Fibroblast of lung (primary cell): ENCODE measurements at regions not wholly inside any gene's neighbourhood (a gene's known extent, or its start where the extent isn't known, plus 50 kb on each side); places are given as distances from the start of the nearest gene placed in this dataset.
A peak's percentile ranks its signal among the peaks of the same experiment; 100 is the strongest.
"Not testable (repeated sequence)": the region's sequence is repeated elsewhere in the genome, so short reads cannot be mapped to it uniquely, and the experiment has no call there.

Source experiments
- DNase-seq, 2 donors: peaks; one replicate each; pipeline versions ENCODE4 v3.0.0 to v3.0.0-alpha.2; 2010; ENCODE audit warnings: low read depth in 2 of 2
- H2AFZ ChIP-seq: 2 replicates; pipeline ENCODE4 v1.5.1; 2012; ENCODE audit warnings: low read length, control low read depth, inconsistent platforms
- H3K27ac ChIP-seq: 2 replicates; pipeline ENCODE4 v1.5.1; 2011; ENCODE audit warnings: low read length, control low read depth; ENCODE audit not compliant: insufficient read depth
- H3K27me3 ChIP-seq: 2 replicates; pipeline ENCODE4 v1.5.1; 2011; ENCODE audit warnings: mild to moderate bottlenecking, low read length; ENCODE audit not compliant: control insufficient read depth, insufficient read depth
- H3K36me3 ChIP-seq: 2 replicates; pipeline ENCODE4 v1.5.1; 2011; ENCODE audit warnings: low read length; ENCODE audit not compliant: control insufficient read depth, insufficient read depth
- H3K4me1 ChIP-seq: 2 replicates; pipeline ENCODE4 v1.5.1; 2011; ENCODE audit warnings: low read length; ENCODE audit not compliant: control insufficient read depth, insufficient read depth; ENCODE audit errors: extremely low read depth
- H3K4me2 ChIP-seq: 2 replicates; pipeline ENCODE4 v1.5.1; 2011; ENCODE audit warnings: low read length, control low read depth; ENCODE audit not compliant: insufficient read depth; ENCODE audit errors: extremely low read depth
- H3K4me3 ChIP-seq, 4 experiments: fragments of 200-600 bp in 1 of 4; sonication (generic) in 1 of 4; replicated peaks in 1 of 4; 2 replicates each; pipeline ENCODE4 v1.5.1; 2011 to 2016; ENCODE audit warnings: low read length in 4 of 4, low read depth in 3 of 4, mild to moderate bottlenecking in 3 of 4, control low read depth in 2 of 4, inconsistent platforms in 1 of 4, mixed read lengths in 1 of 4; ENCODE audit not compliant: insufficient read depth in 1 of 4; ENCODE audit errors: control extremely low read depth in 1 of 4
- H3K79me2 ChIP-seq: 2 replicates; pipeline ENCODE4 v1.5.1; 2012; ENCODE audit warnings: mild to moderate bottlenecking, low read length, inconsistent platforms; ENCODE audit not compliant: control insufficient read depth, insufficient read depth
- H3K9ac ChIP-seq: 2 replicates; pipeline ENCODE4 v1.5.1; 2011; ENCODE audit warnings: mild to moderate bottlenecking, low read length, control low read depth; ENCODE audit not compliant: insufficient read depth
- H3K9me3 ChIP-seq: 2 replicates; pipeline ENCODE4 v1.5.1; 2012; ENCODE audit warnings: low read depth, low read length; ENCODE audit not compliant: control insufficient read depth, insufficient read depth
- H4K20me1 ChIP-seq: 2 replicates; pipeline ENCODE4 v1.5.1; 2011; ENCODE audit warnings: low read length; ENCODE audit not compliant: control insufficient read depth, insufficient read depth; ENCODE audit errors: extremely low read depth
- EZH2 ChIP-seq: IDR thresholded peaks from 2 replicates; pipeline ENCODE4 v1.5.1; 2012; ENCODE audit warnings: low read length, control low read depth, mild to moderate bottlenecking; ENCODE audit errors: missing control alignments
- TF ChIP-seq, protein P1 (sequence below), 2 donors: IDR thresholded peaks in 1 of 2; conservative IDR thresholded peaks in 1 of 2; 1 replicate in 1 of 2; 2 replicates in 1 of 2; pipeline ENCODE4 v1.5.1; 2011 to 2012; ENCODE audit warnings: low read length in 2 of 2, control low read depth in 1 of 2, inconsistent platforms in 1 of 2, low read depth in 1 of 2, mild to moderate bottlenecking in 1 of 2

DNA sequence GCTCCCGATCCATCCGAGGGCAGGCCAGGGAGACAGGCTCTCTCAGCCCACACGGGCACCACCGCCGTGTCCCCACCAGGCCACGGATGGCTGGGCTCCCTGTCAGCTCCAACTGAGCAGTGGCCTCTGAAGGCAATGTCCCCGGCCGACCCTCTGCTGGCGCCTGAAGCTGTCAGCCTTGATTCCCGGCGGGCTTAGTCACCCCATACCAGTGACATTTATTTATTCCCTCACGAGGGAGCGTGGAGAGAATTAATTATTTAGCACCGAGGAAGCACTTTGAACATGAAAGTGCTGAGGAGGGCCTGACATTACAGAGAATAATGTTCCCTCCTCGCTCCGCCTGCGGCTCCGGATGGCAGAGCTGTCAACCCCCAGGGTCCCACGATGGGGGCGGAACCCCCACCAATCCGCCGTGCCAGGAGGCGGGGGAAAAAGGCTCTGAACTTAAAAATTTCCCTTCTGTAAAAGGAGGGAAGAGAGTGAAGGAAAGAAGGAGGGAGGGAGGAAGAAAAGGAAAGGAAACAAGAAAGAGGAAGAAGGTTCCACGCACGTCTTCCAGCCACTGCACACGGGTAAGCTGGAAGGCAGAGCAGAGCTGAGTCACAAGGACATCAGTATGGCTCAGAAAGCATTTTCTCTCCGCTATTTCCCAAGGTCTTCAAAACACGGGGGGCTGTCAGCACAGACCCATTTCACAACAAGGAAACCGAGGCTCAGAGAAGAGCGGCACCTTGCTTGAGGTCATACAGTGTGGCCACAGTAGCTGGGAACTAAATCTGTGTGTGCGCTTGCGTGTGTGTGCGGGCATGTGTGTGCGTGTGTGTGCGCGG is 108.7 kb upstream of the NCOR2 start:
- peak; percentile 63 to 72 for DNase-seq
- Histone ChIP-seq H3K9ac (peak overlapping the region; percentile 40), H3K36me3 (no peaks in the 10 kb centered on the region), H3K27ac (no peak overlapping the region), H3K4me2 (peak overlapping the region; percentile 69), H2AFZ (peak overlapping the region; percentile 36), H3K4me3 (peak overlapping the region in 1 of 4 experiments; percentile 25), H4K20me1 (no peaks in the 10 kb centered on the region), H3K9me3 (no peaks in the 10 kb centered on the region), H3K79me2 (no peaks in the 10 kb centered on the region), H3K27me3 (no peaks in the 10 kb centered on the region), H3K4me1 (peaks cover 20% of the 10 kb centered on the region)
- TF ChIP-seq, protein P1, sequence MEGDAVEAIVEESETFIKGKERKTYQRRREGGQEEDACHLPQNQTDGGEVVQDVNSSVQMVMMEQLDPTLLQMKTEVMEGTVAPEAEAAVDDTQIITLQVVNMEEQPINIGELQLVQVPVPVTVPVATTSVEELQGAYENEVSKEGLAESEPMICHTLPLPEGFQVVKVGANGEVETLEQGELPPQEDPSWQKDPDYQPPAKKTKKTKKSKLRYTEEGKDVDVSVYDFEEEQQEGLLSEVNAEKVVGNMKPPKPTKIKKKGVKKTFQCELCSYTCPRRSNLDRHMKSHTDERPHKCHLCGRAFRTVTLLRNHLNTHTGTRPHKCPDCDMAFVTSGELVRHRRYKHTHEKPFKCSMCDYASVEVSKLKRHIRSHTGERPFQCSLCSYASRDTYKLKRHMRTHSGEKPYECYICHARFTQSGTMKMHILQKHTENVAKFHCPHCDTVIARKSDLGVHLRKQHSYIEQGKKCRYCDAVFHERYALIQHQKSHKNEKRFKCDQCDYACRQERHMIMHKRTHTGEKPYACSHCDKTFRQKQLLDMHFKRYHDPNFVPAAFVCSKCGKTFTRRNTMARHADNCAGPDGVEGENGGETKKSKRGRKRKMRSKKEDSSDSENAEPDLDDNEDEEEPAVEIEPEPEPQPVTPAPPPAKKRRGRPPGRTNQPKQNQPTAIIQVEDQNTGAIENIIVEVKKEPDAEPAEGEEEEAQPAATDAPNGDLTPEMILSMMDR (conservative IDR thresholded peaks at IDR 0.05 in 1 of 2, IDR thresholded peaks at IDR 0.05 in 1 of 2; ENCODE audit: low read depth in 1 of 2, low read length in 2 of 2) = no peak
- TF ChIP-seq EZH2 = no peak

DNA sequence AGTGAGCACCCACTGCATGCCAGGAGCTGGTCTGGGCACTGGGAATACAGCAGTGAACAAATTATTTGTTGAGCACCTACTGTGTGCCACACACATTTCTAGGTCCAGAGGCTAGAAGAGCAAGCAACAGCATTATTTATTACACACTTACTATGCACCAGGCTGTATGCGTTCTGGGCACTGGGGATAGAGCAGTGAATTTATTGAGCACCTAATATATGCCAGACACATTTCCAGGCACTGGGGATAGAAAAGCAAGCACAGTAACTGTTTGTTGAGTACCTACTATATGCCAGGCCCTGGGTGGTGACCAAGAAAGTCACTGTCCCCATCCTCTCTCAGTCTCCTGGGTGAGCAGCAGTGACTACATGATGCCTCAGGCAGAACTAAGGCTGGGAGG is 107.5 kb upstream of the NCOR2 start:
- Histone ChIP-seq H4K20me1 (no peaks in the 10 kb centered on the region), H3K9me3 (no peaks in the 10 kb centered on the region), H3K36me3 (no peaks in the 10 kb centered on the region), H3K27me3 (no peaks in the 10 kb centered on the region), H3K27ac (no peak overlapping the region), H3K79me2 (no peaks in the 10 kb centered on the region), H3K4me3 (no peak overlapping the region), H3K9ac (no peak overlapping the region), H3K4me1 (peaks cover 18% of the 10 kb centered on the region), H2AFZ (no peak overlapping the region), H3K4me2 (no peak overlapping the region)
- TF ChIP-seq, protein P1 (conservative IDR thresholded peaks at IDR 0.05 in 1 of 2, IDR thresholded peaks at IDR 0.05 in 1 of 2; ENCODE audit: low read depth in 1 of 2, low read length in 2 of 2) = no peak
- no peak for TF ChIP-seq EZH2
- no peak for DNase-seq

DNA sequence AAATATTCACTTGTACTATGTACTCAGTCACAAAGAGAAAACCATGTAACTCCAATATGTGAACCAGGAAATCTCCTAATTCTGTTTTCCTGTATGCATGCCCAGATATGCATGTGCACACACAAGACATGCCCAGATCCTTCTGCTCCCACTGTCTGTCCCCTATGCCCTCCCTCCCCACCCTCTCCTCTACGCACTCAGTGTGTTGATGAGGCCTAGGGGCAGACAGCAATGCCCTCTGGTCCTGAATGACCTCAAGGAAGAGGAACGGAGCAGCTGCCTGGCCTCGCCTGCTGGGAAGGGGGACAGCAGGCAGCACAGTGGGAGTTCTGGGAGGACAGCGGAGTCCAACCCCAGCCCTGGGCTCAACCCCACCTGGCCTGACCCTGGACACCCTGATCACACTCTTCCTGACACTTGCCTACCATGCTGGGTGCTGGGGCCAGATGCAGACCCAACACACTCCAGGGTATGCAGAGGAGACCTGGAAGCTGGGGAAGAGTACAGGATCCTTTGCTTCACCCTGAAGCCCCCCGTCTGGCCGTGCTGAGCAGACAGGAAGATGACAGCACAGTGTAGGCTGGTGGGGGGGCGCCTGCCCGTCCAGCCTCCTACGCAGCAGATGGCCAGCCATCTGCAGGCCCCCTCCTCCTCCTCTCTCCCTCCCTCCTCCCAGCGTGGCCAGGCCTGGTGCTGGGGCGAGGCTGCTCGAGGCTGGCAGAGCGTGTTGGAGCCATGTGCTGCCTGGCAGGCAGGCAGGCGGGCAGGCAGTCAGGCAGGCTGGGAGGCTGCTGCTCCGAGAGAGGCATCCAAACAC is 106.6 kb upstream of the NCOR2 start:
- no peaks in the 10 kb centered on the region for H3K27me3 ChIP-seq
- no peak overlapping the region for H2AFZ ChIP-seq
- TF ChIP-seq, protein P1 (conservative IDR thresholded peaks at IDR 0.05 in 1 of 2, IDR thresholded peaks at IDR 0.05 in 1 of 2; ENCODE audit: low read depth in 1 of 2, low read length in 2 of 2) = no peak
- TF ChIP-seq EZH2 = no peak
- no peak overlapping the region for H3K4me2 ChIP-seq
- no peaks in the 10 kb centered on the region for H4K20me1 ChIP-seq
- H3K9me3 ChIP-seq = no peaks in the 10 kb centered on the region
- no peak overlapping the region for H3K4me3 ChIP-seq
- DNase-seq = peak in 1 of 2 donors; percentile 41
- H3K4me1 ChIP-seq = peaks cover 10% of the 10 kb centered on the region
- no peak overlapping the region for H3K9ac ChIP-seq
- H3K27ac ChIP-seq = no peak overlapping the region
- H3K79me2 ChIP-seq = no peaks in the 10 kb centered on the region
- no peaks in the 10 kb centered on the region for H3K36me3 ChIP-seq

DNA sequence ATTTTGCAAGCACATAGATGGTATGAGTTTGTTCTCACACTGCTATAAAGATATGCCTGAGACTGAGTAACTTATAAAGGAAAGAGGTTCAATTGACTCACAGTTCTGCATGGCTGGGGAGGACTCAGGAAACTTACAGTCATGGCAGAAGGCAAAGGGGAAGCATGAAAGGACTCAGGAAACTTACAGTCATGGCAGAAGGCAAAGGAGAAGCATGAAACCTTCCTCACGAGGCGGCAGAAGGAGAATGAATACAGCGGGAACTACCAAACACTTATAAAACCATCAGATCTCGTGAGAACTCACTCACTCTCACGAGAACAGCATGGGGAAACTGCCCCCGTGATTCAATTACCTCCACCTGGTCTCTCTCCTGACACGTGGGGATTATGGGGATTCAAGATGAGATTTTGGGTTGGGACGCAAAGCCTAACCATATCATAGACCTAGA is 101.9 kb upstream of the NCOR2 start:
- not testable (repeated sequence) for H3K4me3 ChIP-seq, H3K9ac ChIP-seq, H3K9me3 ChIP-seq, H3K36me3 ChIP-seq, DNase-seq, H3K27me3 ChIP-seq, H3K27ac ChIP-seq, H2AFZ ChIP-seq, H3K4me2 ChIP-seq, H3K4me1 ChIP-seq, H4K20me1 ChIP-seq, H3K79me2 ChIP-seq
